ENCODE measurements at regions not wholly inside any gene's neighbourhood (a gene's known extent, or its start where the extent isn't known, plus 50 kb on each side); places are given as distances from the start of the nearest gene placed in this dataset.

GRCh38 chr4:38570647-38571276 is 93.2 kb upstream of the KLF3 start:
- TF ChIP-seq CTCF (CRISPR knock-in tag; IDR thresholded peaks at IDR 0.05), result no peak
- no peak for TF ChIP-seq SRSF9 (IDR thresholded peaks at IDR 0.05; ENCODE audit: borderline replicate concordance, insufficient read depth, low read depth, low read length, poor library complexity, severe bottlenecking)
- no peak for TF ChIP-seq MAX (IDR thresholded peaks at IDR 0.05)
